WERI-Rb-1 (cell line): ENCODE measurements at regions not wholly inside any gene's neighbourhood (a gene's known extent, or its start where the extent isn't known, plus 50 kb on each side); places are given as distances from the start of the nearest gene placed in this dataset.
A peak's percentile ranks its signal among the peaks of the same experiment; 100 is the strongest.

Source experiments
- DNase-seq: peaks from one replicate; pipeline ENCODE4 v3.0.0-alpha.2; 2020
- H3K27ac ChIP-seq: fragments of 250-450 bp; sonication (Bioruptor Pico); 2 replicates; pipeline ENCODE4 v1.5.1; 2020; ENCODE audit warnings: mild to moderate bottlenecking, moderate library complexity
- H3K27me3 ChIP-seq: fragments of 250-450 bp; sonication (Bioruptor Pico); 2 replicates; pipeline ENCODE4 v1.5.1; 2021; ENCODE audit warnings: mild to moderate bottlenecking, low read depth, moderate library complexity; ENCODE audit not compliant: insufficient read depth, severe bottlenecking
- H3K36me3 ChIP-seq: fragments of 250-450 bp; sonication (Bioruptor Pico); 2 replicates; pipeline ENCODE4 v1.5.1; 2020; ENCODE audit warnings: mild to moderate bottlenecking, moderate library complexity
- H3K4me3 ChIP-seq: 2 replicates; pipeline ENCODE4 v1.5.1; 2011; ENCODE audit warnings: low read depth, mild to moderate bottlenecking, control low read depth, low read length
- H3K9me3 ChIP-seq: fragments of 250-450 bp; sonication (Bioruptor Pico); 2 replicates; pipeline ENCODE4 v1.5.1; 2021; ENCODE audit warnings: mild to moderate bottlenecking, moderate library complexity; ENCODE audit not compliant: severe bottlenecking
- CTCF ChIP-seq: IDR thresholded peaks from 2 replicates; pipeline ENCODE4 v1.5.1; 2011; ENCODE audit warnings: low read depth, mild to moderate bottlenecking, control low read depth, inconsistent platforms, low read length

- no peaks in the 10 kb centered on the region for H3K36me3 ChIP-seq
- H3K27me3 ChIP-seq: no peaks in the 10 kb centered on the region
- no peak for DNase-seq
- TF ChIP-seq CTCF: no peak
- H3K9me3 ChIP-seq: no peaks in the 10 kb centered on the region
- no peak overlapping the region for H3K27ac ChIP-seq
- no peak overlapping the region for H3K4me3 ChIP-seq
Observed at GRCh38 chr12:13734584-13735152, 246.7 kb downstream of the GRIN2B start.

DNA sequence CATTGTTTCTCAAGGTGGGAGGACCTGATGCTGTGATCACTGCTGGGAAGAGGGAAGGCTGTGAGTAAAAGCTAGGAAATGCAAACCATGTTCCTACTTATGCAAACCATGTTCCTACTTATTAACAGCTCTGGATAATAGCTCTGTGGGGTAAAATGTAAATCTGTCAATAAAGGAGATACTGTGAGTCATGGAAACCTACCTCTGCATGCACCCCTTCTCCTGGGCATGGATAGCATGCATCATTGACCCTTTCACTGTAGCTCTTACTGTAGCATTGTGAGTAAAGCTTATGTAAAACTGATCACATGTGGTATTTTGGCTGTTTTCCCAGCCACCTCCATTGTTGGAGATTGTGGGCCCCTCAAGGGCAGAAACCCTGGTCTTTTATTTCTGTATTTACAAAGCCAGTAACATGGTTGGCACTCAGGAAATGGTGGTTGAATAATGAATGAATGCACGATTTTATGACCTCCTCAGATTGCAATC is 253.7 kb downstream of the GRIN2B start:
- no peaks in the 10 kb centered on the region for H3K36me3 ChIP-seq
- H3K9me3 ChIP-seq: no peaks in the 10 kb centered on the region
- no peaks in the 10 kb centered on the region for H3K27me3 ChIP-seq
- no peak overlapping the region for H3K27ac ChIP-seq
- TF ChIP-seq CTCF: no peak
- no peak overlapping the region for H3K4me3 ChIP-seq
- DNase-seq: no peak

- H3K27ac ChIP-seq: no peak overlapping the region
- TF ChIP-seq CTCF: no peak
- DNase-seq: no peak
- no peaks in the 10 kb centered on the region for H3K9me3 ChIP-seq
- H3K27me3 ChIP-seq: no peaks in the 10 kb centered on the region
- no peak overlapping the region for H3K4me3 ChIP-seq
- no peaks in the 10 kb centered on the region for H3K36me3 ChIP-seq
Observed at GRCh38 chr12:13725049-13725448, 256.4 kb downstream of the GRIN2B start.

- TF ChIP-seq CTCF: no peak
- no peak for DNase-seq
- Histone ChIP-seq H3K27ac (no peak overlapping the region), H3K36me3 (no peaks in the 10 kb centered on the region), H3K9me3 (no peaks in the 10 kb centered on the region), H3K27me3 (no peaks in the 10 kb centered on the region), H3K4me3 (no peak overlapping the region)
Observed at GRCh38 chr12:13724136-13724535, 257.3 kb downstream of the GRIN2B start.

GRCh38 chr12:13719986-13720385 is 261.4 kb downstream of the GRIN2B start:
- H3K36me3 ChIP-seq: no peaks in the 10 kb centered on the region
- peak; percentile 75 for DNase-seq
- no peak overlapping the region for H3K4me3 ChIP-seq
- H3K9me3 ChIP-seq: no peaks in the 10 kb centered on the region
- no peaks in the 10 kb centered on the region for H3K27me3 ChIP-seq
- no peak for TF ChIP-seq CTCF
- peak overlapping the region; percentile 59 for H3K27ac ChIP-seq

- Histone ChIP-seq H3K27ac (no peak overlapping the region), H3K36me3 (no peaks in the 10 kb centered on the region), H3K4me3 (no peak overlapping the region), H3K27me3 (no peaks in the 10 kb centered on the region), H3K9me3 (no peaks in the 10 kb centered on the region)
- no peak for TF ChIP-seq CTCF
- DNase-seq: no peak
Observed at GRCh38 chr12:13718271-13718670, 263.1 kb downstream of the GRIN2B start.
